Mesenchymal stem cell (in vitro differentiated cells and primary cell): ENCODE measurements at regions not wholly inside any gene's neighbourhood (a gene's known extent, or its start where the extent isn't known, plus 50 kb on each side); places are given as distances from the start of the nearest gene placed in this dataset.

Source experiments
- DNase-seq: peaks from one replicate; pipeline ENCODE4 v3.0.0-alpha.2; 2013
- H2AFZ ChIP-seq: one replicate; pipeline ENCODE4 v1.6.1; 2013; ENCODE audit warnings: low read depth, mild to moderate bottlenecking, control low read depth, inconsistent platforms, low read length, moderate library complexity
- H2AK5ac ChIP-seq: 2 replicates; pipeline ENCODE4 v1.6.1; 2013; ENCODE audit warnings: low read length, moderate library complexity, mild to moderate bottlenecking, inconsistent platforms; ENCODE audit not compliant: severe bottlenecking
- H2BK120ac ChIP-seq: one replicate; pipeline ENCODE4 v1.6.1; 2013; ENCODE audit warnings: low read depth, mild to moderate bottlenecking, inconsistent platforms, low read length, moderate library complexity
- H2BK12ac ChIP-seq, 2 experiments: one replicate each; pipeline ENCODE4 v1.6.1; 2013; ENCODE audit warnings: inconsistent platforms in 2 of 2, low read length in 2 of 2, mild to moderate bottlenecking in 2 of 2, moderate library complexity in 2 of 2, control low read depth in 1 of 2
- H2BK15ac ChIP-seq: one replicate; pipeline ENCODE4 v1.6.1; 2013; ENCODE audit warnings: mild to moderate bottlenecking, low read depth, inconsistent platforms; ENCODE audit not compliant: poor library complexity, severe bottlenecking
- H2BK5ac ChIP-seq: 2 replicates; pipeline ENCODE4 v1.6.1; 2013; ENCODE audit warnings: low read depth, mild to moderate bottlenecking, low read length, control low read depth, inconsistent platforms; ENCODE audit not compliant: poor library complexity, severe bottlenecking
- H3K14ac ChIP-seq, 2 experiments: one replicate each; pipeline ENCODE4 v1.6.1; 2013; ENCODE audit warnings: inconsistent platforms in 2 of 2, low read length in 2 of 2, control low read depth in 1 of 2, mild to moderate bottlenecking in 1 of 2, moderate library complexity in 1 of 2
- H3K18ac ChIP-seq, 2 experiments: one replicate each; pipeline ENCODE4 v1.6.1; 2013; ENCODE audit warnings: inconsistent platforms in 2 of 2, low read length in 2 of 2, control low read depth in 1 of 2, low read depth in 1 of 2, mild to moderate bottlenecking in 1 of 2
- H3K23ac ChIP-seq, 2 experiments: one replicate each; pipeline ENCODE4 v1.6.1; 2013; ENCODE audit warnings: inconsistent platforms in 2 of 2, low read length in 2 of 2, mild to moderate bottlenecking in 2 of 2, moderate library complexity in 2 of 2, control low read depth in 1 of 2
- H3K27ac ChIP-seq: 2 replicates; pipeline ENCODE4 v1.5.1; 2013; ENCODE audit warnings: mild to moderate bottlenecking, moderate library complexity, low read length, control low read depth, inconsistent platforms; ENCODE audit not compliant: poor library complexity, severe bottlenecking
- H3K27me3 ChIP-seq, 2 experiments: 2 replicates each; pipeline versions ENCODE4 v1.6.1 to v1.7.0; 2013; ENCODE audit warnings: low read length in 2 of 2, mild to moderate bottlenecking in 2 of 2, moderate library complexity in 2 of 2, control low read depth in 1 of 2, inconsistent platforms in 1 of 2; ENCODE audit not compliant: control insufficient read depth in 1 of 2, insufficient read depth in 1 of 2
- H3K36me3 ChIP-seq, 2 experiments: 2 replicates each; pipeline versions ENCODE4 v1.6.1 to v1.7.0; 2013; ENCODE audit warnings: low read length in 2 of 2, control low read depth in 1 of 2, inconsistent platforms in 1 of 2, low read depth in 1 of 2, mild to moderate bottlenecking in 1 of 2; ENCODE audit not compliant: insufficient read depth in 2 of 2, control insufficient read depth in 1 of 2
- H3K4ac ChIP-seq, 2 experiments: one replicate each; pipeline ENCODE4 v1.6.1; 2013; ENCODE audit warnings: inconsistent platforms in 2 of 2, low read length in 2 of 2, mild to moderate bottlenecking in 2 of 2, moderate library complexity in 2 of 2, control low read depth in 1 of 2, low read depth in 1 of 2
- H3K4me1 ChIP-seq: 2 replicates; pipeline ENCODE4 v1.6.1; 2013; ENCODE audit warnings: low read depth, low read length, control low read depth; ENCODE audit not compliant: control insufficient read depth, insufficient read depth
- H3K4me2 ChIP-seq: 2 replicates; pipeline ENCODE4 v1.6.1; 2013; ENCODE audit warnings: low read length, mild to moderate bottlenecking, inconsistent platforms; ENCODE audit not compliant: poor library complexity, severe bottlenecking
- H3K4me3 ChIP-seq, 2 experiments: 2 replicates each; pipeline versions ENCODE4 v1.5.1 to v1.7.0; 2013; ENCODE audit warnings: low read length in 2 of 2, mild to moderate bottlenecking in 2 of 2, control low read depth in 1 of 2, low read depth in 1 of 2; ENCODE audit not compliant: insufficient read depth in 1 of 2
- H3K79me1 ChIP-seq: replicated peaks from 2 replicates; pipeline ENCODE4 v1.6.1; 2013; ENCODE audit warnings: mild to moderate bottlenecking, control low read depth, low read length, inconsistent platforms; ENCODE audit not compliant: poor library complexity, severe bottlenecking
- H3K9ac ChIP-seq: 2 replicates; pipeline ENCODE4 v1.7.0; 2013; ENCODE audit warnings: mild to moderate bottlenecking, low read length, moderate library complexity
- H3K9me3 ChIP-seq: 2 replicates; pipeline ENCODE4 v1.7.0; 2013; ENCODE audit warnings: mild to moderate bottlenecking, low read length; ENCODE audit not compliant: control insufficient read depth
- H4K8ac ChIP-seq: one replicate; pipeline ENCODE4 v1.6.1; 2013; ENCODE audit warnings: inconsistent platforms, mild to moderate bottlenecking, low read length, moderate library complexity
- H4K91ac ChIP-seq: one replicate; pipeline ENCODE4 v1.6.1; 2013; ENCODE audit warnings: mild to moderate bottlenecking, low read length, inconsistent platforms
- WGBS: methylation state at CpG from one replicate; pipeline ENCODE4 v1.1.7; 2013; ENCODE audit warnings: mixed read lengths; 5-methylcytosine and 5-hydroxymethylcytosine counted together

GRCh38 chr2:16578081-16578480 is 87.6 kb downstream of the CYRIA start:
- Histone ChIP-seq H2BK120ac (no peak overlapping the region), H3K18ac (no peak overlapping the region), H3K27me3 (no peaks in the 10 kb centered on the region), H3K4me1 (peaks cover 3% of the 10 kb centered on the region), H3K9me3 (no peaks in the 10 kb centered on the region), H3K23ac (no peak overlapping the region), H3K27ac (no peak overlapping the region), H3K36me3 (peaks cover 0 to 8% of the 10 kb centered on the region in 2 experiments), H2AFZ (no peak overlapping the region), H3K9ac (no peak overlapping the region), H3K4me3 (no peak overlapping the region), H3K79me1 (peaks cover 23% of the 10 kb centered on the region), H4K8ac (no peak overlapping the region), H4K91ac (no peak overlapping the region), H2BK12ac (no peak overlapping the region), H3K4me2 (no peak overlapping the region), H3K14ac (no peak overlapping the region), H2AK5ac (no peak overlapping the region), H3K4ac (no peak overlapping the region), H2BK15ac (no peak overlapping the region), H2BK5ac (no peak overlapping the region)
- no peak for DNase-seq
- 100% methylated on average over 2 of the region's 3 CpGs for WGBS

DNA sequence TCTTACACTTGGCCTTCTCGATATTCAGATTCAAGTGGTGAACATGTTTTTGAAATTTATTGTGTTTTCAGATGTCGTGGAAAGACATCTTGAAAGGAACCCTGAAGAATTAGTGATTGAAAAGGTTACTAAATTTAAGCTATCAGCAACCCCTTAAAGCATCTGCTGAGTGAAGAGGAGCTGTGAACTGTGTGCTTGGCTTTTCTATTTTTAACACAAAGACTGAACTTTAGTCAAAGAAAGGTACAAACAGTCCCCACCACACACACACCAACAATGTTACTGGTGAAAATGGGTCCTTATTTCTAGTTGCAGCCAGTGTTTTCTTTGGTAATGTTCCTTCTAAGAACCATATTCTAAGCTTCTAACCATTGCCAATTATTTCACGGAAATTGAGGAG is 95.1 kb downstream of the CYRIA start:
- WGBS = 82% methylated on average over 2 of the region's 3 CpGs
- no peak for DNase-seq
- Histone ChIP-seq H3K9ac (no peak overlapping the region), H3K36me3 (peaks cover under 1 to 13% of the 10 kb centered on the region in 2 experiments), H3K27ac (no peak overlapping the region), H2AFZ (no peak overlapping the region), H2AK5ac (no peak overlapping the region), H3K4me2 (no peak overlapping the region), H3K14ac (no peak overlapping the region), H2BK120ac (no peak overlapping the region), H3K18ac (no peak overlapping the region), H3K79me1 (peaks cover 44% of the 10 kb centered on the region), H3K9me3 (no peaks in the 10 kb centered on the region), H3K4ac (no peak overlapping the region), H4K8ac (no peak overlapping the region), H2BK15ac (no peak overlapping the region), H4K91ac (no peak overlapping the region), H3K27me3 (no peaks in the 10 kb centered on the region), H3K4me3 (no peak overlapping the region), H3K4me1 (no peaks in the 10 kb centered on the region), H2BK5ac (no peak overlapping the region), H2BK12ac (no peak overlapping the region), H3K23ac (no peak overlapping the region)

DNA sequence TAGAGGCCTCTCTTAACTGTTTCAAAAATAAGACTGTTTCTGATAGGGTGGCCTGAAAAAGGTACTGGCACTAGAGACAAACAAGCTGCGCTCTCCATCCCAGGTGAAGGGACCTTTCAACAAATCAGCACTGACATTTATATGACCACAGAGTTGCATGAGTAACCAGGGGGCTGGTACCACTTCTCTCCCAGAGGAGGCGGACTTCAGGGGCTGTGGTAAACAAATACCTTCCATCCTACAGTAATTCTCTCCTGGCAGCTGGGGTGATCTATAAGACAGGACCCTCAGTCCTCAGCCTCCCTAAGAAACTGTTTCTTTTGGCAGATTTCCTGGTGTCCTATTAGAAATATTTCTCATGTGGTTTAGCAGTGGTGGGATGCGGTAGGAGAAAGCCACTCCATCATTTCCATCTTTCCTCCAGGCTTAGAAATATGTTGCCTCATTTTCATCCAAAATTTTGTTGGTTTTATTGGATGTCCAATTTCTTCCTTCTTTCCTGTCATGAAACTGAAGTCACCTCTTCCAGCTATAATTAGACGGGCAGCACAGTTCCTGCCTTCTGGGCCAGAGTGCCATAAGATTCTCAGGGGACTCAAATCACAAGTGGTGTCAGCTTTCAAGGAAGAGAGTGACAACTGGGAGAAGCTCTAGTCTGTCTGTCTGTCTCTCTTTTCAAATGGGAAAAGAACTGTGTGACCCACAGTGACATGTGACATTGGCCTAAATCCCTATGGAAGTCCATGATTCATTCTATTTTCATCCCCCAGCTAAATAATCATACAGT is 96.4 kb downstream of the CYRIA start:
- H2AK5ac ChIP-seq = no peak overlapping the region
- H3K9me3 ChIP-seq = no peaks in the 10 kb centered on the region
- no peaks in the 10 kb centered on the region for H3K27me3 ChIP-seq
- no peak overlapping the region for H3K18ac ChIP-seq
- 71% methylated on average over 3 of the region's 4 CpGs for WGBS
- no peak overlapping the region for H2BK15ac ChIP-seq
- H3K14ac ChIP-seq = no peak overlapping the region
- no peak overlapping the region for H2BK5ac ChIP-seq
- H3K4me3 ChIP-seq = no peak overlapping the region
- peaks cover 7 to 10% of the 10 kb centered on the region in 2 experiments for H3K36me3 ChIP-seq
- H2AFZ ChIP-seq = no peak overlapping the region
- H4K8ac ChIP-seq = no peak overlapping the region
- H3K4ac ChIP-seq = no peak overlapping the region
- H2BK120ac ChIP-seq = no peak overlapping the region
- no peak overlapping the region for H3K23ac ChIP-seq
- H3K4me2 ChIP-seq = no peak overlapping the region
- DNase-seq = no peak
- H3K79me1 ChIP-seq = peaks cover 40% of the 10 kb centered on the region
- no peaks in the 10 kb centered on the region for H3K4me1 ChIP-seq
- H3K27ac ChIP-seq = no peak overlapping the region
- H2BK12ac ChIP-seq = no peak overlapping the region
- H3K9ac ChIP-seq = no peak overlapping the region
- no peak overlapping the region for H4K91ac ChIP-seq

DNA sequence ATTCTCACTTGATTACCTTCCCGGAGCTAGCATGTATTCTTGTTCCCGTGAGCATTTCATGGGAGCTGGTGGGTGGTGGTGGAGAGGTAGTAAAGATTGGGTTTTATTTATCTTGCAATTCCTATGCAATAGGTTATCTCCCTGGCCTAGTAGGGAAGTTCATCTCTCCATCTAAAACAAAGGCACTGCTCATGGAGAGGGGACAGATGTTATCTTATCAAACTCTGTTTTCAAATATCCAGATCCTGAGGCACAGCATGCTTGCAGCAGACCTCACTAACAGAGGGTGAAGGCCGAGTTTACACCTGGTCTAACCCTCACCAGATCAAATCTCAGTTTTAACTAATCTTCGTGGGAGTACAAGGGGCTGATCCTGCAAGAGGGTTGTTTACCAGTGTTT is 98.9 kb downstream of the CYRIA start:
- no peak overlapping the region for H2BK15ac ChIP-seq
- no peaks in the 10 kb centered on the region for H3K27me3 ChIP-seq
- H3K18ac ChIP-seq = no peak overlapping the region
- H4K91ac ChIP-seq = no peak overlapping the region
- no peak overlapping the region for H3K23ac ChIP-seq
- H3K14ac ChIP-seq = no peak overlapping the region
- 50% methylated on average over 3 of the region's 4 CpGs for WGBS
- H2BK120ac ChIP-seq = no peak overlapping the region
- no peak overlapping the region for H2BK12ac ChIP-seq
- H2AK5ac ChIP-seq = no peak overlapping the region
- H3K4ac ChIP-seq = no peak overlapping the region
- no peak overlapping the region for H3K4me3 ChIP-seq
- no peak overlapping the region for H3K27ac ChIP-seq
- no peaks in the 10 kb centered on the region for H3K9me3 ChIP-seq
- no peaks in the 10 kb centered on the region for H3K4me1 ChIP-seq
- H3K79me1 ChIP-seq = peaks cover 38% of the 10 kb centered on the region
- no peak overlapping the region for H3K4me2 ChIP-seq
- H2AFZ ChIP-seq = no peak overlapping the region
- no peak overlapping the region for H4K8ac ChIP-seq
- no peak overlapping the region for H3K9ac ChIP-seq
- H3K36me3 ChIP-seq = peaks cover 15 to 16% of the 10 kb centered on the region in 2 experiments
- no peak overlapping the region for H2BK5ac ChIP-seq
- DNase-seq = no peak
